Fibroblast of villous mesenchyme (primary cell): ENCODE measurements at regions not wholly inside any gene's neighbourhood (a gene's known extent, or its start where the extent isn't known, plus 50 kb on each side); places are given as distances from the start of the nearest gene placed in this dataset.

ENCODE experiments used
- DNase-seq: peaks from one replicate; pipeline ENCODE4 v3.0.0-alpha.2; 2010; ENCODE audit warnings: low read depth
- H3K4me3 ChIP-seq: 2 replicates; pipeline ENCODE4 v1.5.1; 2011; ENCODE audit warnings: low read depth, mild to moderate bottlenecking, low read length
- TF ChIP-seq, protein P1 (sequence below): IDR thresholded peaks from 2 replicates; pipeline ENCODE4 v1.5.1; 2012; ENCODE audit warnings: low read depth, mild to moderate bottlenecking, low read length; ENCODE audit not compliant: insufficient read depth

DNA sequence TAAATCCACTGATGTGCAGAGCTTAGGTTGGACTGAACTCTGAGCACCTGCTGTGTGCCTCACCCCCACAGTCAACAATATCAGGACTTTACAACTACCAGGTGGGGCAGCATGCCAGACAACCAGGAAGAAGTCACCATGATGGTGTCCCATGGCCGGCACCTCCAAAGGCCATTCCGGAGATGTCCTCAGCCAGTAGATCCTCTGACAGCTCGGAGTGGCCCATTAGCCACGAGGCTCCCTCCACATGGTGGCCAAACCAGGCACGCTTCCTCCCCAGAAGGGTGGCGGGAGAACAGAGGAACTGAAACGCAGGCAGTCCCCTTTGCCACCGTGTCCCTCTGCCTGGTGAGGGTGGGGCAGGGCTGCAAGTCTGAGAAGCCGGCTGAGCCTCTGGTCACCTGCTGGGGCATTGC is 390.0 kb downstream of the TNS3 start:
- TF ChIP-seq, protein P1, sequence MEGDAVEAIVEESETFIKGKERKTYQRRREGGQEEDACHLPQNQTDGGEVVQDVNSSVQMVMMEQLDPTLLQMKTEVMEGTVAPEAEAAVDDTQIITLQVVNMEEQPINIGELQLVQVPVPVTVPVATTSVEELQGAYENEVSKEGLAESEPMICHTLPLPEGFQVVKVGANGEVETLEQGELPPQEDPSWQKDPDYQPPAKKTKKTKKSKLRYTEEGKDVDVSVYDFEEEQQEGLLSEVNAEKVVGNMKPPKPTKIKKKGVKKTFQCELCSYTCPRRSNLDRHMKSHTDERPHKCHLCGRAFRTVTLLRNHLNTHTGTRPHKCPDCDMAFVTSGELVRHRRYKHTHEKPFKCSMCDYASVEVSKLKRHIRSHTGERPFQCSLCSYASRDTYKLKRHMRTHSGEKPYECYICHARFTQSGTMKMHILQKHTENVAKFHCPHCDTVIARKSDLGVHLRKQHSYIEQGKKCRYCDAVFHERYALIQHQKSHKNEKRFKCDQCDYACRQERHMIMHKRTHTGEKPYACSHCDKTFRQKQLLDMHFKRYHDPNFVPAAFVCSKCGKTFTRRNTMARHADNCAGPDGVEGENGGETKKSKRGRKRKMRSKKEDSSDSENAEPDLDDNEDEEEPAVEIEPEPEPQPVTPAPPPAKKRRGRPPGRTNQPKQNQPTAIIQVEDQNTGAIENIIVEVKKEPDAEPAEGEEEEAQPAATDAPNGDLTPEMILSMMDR, result no peak
- no peak for DNase-seq
- H3K4me3 ChIP-seq, result no peak overlapping the region

DNA sequence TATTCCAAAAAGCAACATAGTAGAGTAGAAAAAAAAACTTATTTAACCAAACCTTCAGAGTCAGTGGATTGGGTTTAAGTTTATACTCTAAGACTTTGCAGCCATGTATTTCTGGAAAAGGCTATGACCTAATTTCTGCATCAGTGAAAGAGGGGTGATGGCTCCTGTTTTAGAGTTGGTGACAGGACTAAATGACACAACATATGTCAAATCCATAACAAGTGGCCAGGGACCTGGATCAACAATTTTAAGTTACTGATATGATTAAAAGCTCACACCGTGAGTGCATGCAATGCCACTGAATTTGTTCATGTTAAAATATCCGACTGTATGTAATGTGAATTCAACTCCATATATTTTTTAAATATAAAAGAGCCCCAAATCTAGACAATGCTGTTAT is 390.6 kb downstream of the TNS3 start:
- TF ChIP-seq, protein P1, result no peak
- no peak overlapping the region for H3K4me3 ChIP-seq
- no peak for DNase-seq

DNA sequence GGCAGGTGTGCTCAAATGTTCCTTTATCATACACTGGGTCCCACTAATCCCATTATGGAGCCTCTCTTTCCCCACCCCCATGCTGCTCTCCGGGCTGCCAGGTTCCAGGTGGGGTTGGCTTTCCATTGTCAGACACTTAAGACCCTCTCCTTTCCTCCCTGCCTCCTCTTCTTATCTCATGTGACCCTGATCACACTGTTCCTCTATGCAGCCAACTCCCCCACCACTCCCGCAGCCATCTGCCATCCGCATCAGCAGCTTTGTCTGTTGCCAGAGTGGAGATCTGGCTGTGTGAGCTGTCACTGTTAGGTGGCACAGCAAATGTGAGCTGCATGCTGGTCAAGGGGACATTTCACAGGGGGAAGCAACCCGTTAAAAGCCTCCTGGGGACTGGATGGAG is 391.4 kb downstream of the TNS3 start:
- DNase-seq, result no peak
- TF ChIP-seq, protein P1, result no peak
- H3K4me3 ChIP-seq, result no peak overlapping the region

DNA sequence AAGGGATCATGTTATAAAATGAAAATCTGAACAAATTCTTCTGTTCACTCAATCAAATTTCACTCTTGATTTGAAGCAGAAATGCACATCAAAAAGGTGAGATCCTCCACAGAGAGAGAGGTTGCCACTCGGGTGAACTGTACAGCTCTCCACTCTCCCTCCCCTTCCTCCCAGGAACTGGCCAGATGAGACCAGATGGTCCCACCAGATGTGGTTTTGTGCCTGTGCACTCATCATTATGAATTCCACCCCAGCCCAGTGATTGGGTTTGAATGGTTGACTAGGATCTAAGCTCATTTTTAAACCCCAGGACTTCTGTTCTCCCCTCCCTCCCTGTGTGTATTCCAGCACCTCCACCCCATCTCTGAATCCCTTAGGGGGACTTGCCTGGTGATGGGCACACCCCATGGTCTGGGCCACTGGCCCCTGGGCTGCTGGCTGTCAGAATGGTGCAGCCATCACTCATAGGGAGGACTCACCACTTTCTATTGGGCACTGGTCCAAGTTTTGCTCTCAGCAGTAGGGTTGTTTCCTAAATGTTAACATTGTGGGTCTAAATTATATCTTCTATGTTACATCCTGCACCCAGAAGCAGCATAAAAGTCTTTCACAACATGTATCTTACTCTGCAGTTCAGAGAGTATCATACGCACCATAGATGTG is 393.1 kb downstream of the TNS3 start:
- TF ChIP-seq, protein P1, result no peak
- H3K4me3 ChIP-seq, result no peak overlapping the region
- no peak for DNase-seq

DNA sequence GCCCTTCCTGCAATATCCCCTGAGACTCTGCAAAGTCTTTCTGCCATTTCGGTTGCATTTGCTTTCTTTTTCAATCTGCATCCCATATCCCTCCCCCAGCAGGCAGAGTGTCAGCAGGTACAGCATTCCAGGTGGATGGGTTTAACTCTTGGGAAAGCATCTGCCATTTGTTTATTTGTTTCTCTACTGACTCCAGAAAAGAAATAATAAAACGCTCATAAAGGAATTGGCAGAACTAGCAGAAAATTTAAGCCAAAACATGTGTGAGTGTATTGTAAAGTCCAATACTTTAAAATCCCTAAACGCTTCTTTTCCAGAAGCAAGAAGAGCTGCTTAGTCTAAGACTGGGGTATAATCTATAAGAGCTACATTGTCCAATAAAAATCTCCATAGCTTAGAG is 393.8 kb downstream of the TNS3 start:
- no peak overlapping the region for H3K4me3 ChIP-seq
- TF ChIP-seq, protein P1, result no peak
- DNase-seq, result no peak

DNA sequence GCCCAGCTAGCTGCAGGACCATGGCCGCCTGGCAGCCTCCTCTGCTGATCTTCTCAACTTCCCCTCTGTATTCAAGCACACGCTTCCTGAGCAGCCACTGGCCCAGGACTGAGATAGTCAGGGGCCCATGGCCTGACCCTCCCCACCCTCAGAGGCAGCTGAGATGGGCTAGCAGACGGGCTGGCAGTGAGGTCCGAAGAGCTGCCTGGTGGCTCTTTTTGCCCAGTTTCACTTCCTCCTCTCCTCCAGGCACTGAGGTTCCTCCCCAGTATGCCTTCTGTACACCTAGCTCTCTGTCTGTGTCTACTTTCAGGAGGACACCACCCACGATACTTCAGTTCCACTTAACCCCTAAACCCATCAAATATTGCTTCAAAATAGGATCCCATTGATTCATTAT is 395.6 kb downstream of the TNS3 start:
- DNase-seq, result no peak
- TF ChIP-seq, protein P1, result no peak
- no peak overlapping the region for H3K4me3 ChIP-seq

DNA sequence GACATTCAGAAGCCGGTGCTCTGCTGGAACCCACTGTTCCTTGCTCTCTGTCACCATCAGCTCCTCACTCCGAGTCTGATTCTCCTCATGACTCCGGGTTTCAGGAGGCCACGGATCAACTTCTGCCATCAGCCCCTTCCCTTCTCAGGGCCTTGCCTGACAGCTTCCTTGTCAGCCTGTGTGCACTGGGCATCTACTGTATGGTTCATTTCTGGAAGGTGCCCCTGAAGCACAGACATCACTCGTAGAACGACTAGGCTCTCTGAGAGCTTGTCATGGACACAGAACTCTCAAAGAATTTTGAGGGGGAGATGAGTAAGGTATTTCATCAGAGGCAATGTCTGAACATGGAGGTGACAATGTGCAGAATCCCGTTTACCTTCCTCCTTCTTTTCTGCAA is 396.1 kb downstream of the TNS3 start:
- no peak overlapping the region for H3K4me3 ChIP-seq
- no peak for DNase-seq
- TF ChIP-seq, protein P1, result no peak
